SW480 (cell line): ENCODE measurements at regions not wholly inside any gene's neighbourhood (a gene's known extent, or its start where the extent isn't known, plus 50 kb on each side); places are given as distances from the start of the nearest gene placed in this dataset.

Source experiments
- DNase-seq: peaks from one replicate; pipeline ENCODE4 v3.0.0-alpha.2; 2016; ENCODE audit warnings: low spot score

DNA sequence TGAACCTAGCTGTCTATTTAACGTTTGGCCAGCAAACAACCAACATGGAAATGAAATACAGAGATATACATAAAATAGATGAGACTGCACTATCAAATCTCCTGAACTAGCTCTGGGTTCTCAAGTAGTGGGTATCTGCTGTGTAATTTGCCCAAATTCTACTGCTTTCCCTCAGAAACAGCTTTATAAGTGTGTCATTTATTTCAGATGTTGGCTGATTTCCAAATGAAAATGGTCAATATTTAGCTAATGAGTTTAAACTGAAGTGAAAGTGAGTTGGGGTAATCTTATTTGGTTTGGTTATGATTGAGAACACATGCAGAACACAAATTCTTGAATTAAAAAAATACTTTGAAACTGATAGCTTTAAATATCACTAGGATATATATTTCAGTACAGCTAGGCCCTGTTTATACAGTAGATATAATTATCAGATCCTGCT lies 601.7 kb upstream of the CXADR start:
- DNase-seq, result no peak

DNA sequence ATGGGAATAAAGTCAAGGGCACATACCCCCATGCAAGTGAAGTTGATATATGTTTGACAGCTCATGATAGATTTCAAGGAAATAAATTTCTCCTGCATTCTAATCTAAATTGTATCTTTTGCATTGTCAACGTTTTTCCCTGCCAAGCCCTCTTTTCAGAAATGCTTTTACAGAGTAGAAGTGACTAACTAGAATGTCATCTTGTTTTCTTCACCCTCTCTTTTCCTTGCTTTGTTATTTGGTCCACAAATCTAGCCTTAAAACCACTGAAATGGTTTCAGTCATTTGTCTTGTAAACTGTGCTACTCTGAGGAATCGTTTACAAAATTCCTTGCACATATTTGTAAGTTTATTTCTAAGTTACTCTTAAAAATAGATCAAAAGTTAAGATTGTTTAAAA lies 600.8 kb upstream of the CXADR start:
- no peak for DNase-seq

DNA sequence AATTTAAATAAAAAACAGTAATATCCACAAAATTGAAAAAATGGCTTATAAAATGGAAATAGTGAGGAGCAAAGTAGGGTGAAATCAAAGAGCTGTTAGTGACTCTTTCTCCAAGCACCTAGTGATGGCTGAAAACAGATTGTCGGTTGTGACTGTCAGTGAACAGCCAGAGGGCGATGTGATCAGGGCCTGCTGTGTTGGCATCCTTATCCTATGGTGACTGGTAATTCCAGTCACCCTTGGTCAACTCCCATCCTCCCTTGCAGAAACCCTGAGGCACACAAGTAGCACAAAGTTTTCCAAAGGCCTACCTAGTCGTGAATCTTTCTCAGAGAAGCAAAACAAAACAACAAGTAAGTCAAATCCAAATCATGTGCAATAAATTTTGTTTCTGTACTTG lies 599.8 kb upstream of the CXADR start:
- DNase-seq, result no peak

DNA sequence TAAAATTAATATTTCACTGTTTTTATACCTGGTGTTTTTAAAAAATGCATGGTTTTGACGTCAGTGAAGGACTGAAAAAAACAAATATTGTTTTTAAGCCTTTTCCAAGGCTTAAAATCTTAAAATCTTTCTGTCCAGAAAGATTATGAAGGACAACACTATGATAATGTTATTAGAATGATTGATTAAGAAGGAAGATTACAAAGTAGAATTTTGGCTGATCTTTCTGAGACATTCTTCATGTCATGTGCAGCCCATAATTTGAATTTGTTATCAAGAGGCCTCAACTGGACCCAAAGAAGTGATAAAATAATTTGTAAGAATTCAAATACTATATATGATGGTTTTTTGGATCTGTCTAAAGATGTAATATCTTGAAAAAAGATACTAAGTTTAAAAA lies 584.4 kb upstream of the CXADR start:
- DNase-seq, result no peak

DNA sequence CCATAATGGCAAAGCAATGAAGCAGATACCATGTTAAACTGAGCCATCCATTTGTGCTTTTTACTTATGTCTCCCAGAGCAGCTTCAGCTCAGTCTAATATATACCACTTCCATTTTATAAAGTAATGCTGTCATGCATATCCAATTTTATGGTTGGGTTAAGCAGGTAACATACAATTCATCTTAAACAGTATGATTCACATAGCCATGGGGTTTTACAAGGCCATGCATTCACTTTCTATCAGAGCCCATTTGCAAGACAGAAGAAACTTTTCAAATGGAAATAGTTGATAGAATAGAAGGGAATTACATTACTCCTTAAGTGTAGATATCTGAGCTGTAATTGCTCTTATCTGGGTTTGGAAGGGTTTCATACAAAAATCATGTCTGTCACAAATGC lies 580.5 kb upstream of the CXADR start:
- no peak for DNase-seq

DNA sequence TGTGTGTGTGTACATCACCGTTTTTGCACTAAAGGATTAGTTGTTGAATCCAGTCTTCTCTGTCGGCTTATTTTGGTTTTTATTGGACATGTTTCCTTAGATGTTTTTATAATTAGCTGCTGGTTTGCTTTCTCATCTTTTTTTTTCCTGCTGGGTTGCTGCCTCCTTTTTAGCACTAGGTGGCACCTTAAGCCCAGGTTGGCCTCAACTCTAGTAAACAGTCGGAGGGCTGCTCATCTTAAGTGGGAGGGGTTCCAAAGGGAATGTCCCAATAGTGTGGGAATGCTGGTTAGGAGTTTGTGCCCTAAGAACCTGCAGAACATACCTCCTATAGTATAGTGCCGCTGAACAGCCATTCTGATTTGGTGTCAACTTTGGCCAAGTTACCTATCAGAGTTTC lies 570.1 kb upstream of the CXADR start:
- DNase-seq, result peak; percentile 21

DNA sequence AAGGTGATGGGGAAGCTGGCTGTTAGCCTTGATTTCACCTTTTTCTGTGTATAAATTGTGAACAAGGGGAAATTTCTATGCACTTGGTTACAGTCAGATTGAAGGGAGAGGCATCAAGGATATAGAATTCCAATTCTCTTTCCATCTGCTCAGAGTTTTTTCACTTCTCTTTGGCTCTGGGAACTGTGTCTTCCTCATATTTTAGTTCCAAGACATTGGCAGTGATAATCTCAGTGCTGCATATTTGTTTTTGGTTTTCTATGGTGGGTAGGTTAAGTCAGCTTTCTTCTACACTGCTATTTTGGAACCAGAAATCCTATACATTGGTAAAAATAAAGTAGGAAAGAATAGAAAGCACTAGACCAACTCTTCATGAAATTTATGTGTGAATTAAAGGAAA lies 569.6 kb upstream of the CXADR start:
- DNase-seq, result no peak

DNA sequence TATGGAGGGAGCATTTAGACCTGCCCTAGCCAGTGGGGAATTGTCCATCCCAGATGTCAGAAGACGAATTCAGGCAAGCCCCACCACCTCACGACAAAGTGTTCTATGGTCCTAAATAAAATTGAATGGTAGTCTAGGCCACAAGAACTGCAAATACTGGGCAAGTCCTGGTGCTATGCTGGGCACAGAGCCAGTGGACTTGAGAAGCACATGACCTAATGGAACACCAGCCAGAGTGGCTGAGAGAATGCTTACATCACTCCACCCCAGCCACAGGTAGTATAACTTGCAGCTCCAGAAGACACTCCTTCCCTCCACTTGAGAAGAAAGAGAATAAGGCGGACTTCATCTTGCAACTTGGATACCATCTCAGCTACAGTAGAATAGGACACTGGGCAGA lies 567.3 kb upstream of the CXADR start:
- no peak for DNase-seq

DNA sequence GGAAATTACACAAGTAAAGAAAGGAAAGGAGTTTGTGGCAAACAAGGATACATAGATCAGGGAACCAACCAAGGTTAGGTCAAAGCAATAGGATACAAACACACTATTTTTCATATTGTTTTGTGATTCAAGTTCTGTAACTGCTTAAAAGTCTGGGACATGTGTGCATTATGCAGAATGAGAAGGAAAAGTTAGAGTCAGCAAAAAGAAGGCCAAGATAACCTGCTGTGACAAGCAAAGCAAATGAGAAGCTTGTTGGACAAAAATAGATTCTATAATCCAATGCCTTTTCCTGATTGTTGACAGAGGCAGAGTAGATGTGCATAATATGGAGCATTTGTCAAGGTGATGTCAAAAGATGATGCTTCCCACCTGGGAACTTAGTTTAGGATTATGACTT lies 556.0 kb upstream of the CXADR start:
- no peak for DNase-seq

DNA sequence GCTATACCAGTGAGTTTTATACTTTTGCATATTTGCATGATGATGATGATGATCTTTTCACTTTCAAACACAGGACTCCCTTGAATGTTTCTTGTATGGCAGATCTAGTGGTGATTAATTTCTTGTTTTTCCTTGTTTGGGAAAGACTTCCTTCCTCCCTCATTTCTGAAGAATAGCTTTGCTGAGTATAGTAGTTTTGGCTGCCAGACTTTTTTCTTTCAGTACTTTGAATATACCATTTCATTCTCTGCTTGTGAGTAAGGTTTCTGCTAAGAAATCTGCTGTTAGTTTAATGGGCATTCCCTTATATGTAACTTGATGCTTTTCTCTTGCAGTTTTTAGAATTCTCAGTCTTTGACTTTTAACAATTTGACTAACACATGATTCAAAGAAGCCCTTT lies 547.4 kb upstream of the CXADR start:
- no peak for DNase-seq

DNA sequence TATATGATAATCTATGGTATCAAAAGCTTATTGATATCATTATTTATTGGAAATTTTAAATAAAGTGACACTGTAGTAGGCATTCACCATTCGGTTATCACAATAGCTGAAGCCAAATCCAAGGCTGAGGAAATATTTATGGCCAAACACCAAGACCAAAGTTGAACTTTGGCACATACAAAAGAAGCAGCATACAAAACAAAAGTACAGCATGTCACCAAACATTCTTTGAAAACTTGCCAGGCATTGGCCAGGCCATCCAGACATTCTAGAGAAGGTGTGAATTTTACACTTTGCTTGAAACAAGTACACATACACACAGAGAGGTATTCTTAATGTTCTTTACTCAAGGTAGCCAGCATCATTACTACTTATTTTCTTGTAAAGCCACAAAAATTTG lies 544.4 kb upstream of the CXADR start:
- DNase-seq, result no peak

DNA sequence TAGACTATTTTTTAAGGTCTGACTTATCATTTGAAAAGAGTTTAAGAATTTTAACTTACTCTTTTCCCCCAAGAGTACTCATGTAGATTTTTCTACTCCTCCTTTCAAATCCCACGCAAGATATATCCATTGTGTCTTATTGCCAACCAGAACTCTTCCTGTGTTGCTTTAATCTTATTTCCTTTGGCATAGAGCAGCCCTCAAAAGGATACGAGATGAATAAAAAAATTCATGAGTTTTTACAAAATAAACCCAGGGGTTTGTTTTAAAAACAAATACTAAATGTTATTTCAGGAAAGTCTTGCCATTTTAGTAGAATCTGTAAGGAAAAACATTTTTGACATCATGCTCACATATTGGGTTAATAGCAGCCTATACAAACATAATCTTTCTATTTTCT lies 543.2 kb upstream of the CXADR start:
- no peak for DNase-seq

DNA sequence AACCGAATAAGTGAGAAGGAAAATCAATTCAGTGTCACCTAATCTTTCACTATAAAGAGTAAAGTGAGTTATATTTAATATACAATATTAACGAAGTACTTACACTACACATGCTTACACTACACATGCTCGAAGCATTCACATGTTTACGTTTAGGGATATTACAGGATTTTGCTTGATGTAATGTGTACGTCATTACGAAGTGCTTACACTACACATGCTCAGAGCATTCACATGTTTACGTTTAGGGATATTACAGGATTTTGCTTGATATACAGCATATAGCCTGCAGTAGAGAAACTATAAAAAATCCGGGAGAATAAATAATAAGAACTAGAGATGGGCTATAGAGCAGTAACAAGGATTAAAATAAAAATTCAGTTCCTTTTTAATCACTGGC lies 538.8 kb upstream of the CXADR start:
- DNase-seq, result no peak

DNA sequence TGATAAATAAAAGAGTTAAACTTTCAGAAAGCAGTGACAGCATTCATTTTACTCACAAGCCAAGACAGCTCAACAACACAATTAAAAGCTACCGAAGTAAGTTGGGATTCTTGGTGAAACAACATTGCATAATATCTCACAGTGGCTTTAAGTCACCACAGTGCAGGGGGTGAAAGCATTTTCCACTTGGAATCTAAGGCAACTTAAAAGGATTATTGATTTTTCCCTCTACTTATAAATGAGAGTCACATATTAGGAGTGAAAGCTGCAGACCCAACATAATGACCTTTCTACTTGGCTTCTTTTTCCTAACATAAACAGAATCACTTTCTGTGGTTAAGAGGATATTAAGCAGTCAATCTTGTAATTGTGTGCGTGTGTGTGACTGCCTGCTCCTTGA lies 536.6 kb upstream of the CXADR start:
- no peak for DNase-seq

DNA sequence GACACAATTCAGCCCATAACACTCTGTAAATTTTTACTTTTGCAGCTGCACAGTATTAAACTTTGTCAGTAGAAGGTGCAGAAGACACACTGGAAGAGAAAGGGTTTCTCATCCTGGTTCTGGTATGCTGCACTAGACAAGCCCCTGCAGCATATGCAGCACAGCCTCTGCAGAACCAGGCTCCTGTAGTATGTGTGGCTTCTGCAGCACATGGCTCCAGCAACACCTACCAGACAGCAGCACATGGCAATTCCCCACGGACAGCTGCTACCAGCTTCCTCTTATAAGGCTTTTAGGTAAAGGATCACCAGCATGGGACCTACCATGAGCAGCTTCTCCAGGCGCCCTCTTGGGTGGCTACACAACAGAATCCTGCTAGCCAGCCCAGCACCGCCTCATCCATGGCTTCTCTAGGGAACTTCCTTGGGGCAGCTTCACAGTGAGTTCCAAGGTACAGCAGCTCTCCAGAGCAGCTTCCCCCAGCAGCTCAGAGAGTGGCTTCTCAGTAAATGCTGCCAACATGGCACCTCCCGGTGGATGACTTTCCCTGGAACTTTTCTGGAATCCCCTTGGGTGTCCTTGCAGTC lies 534.4 kb upstream of the CXADR start:
- no peak for DNase-seq

DNA sequence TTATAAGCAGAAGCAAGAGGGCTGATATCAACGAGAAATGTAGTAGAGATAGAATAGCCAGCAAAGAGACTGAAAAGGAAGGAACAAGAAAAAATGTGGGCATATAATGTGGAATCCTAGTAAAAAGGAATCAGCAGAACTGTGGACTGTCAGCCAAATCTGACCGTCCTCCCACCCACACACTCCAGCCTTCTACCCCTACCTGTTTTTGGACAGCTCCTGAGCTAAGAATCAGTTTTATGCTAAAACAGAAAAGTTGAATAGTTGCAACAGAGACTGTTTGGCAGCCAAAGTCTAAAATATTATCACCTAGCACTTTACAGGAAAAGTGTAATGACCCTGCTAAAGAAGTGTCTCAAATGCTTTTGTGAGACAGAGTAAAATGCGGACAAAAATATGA lies 533.3 kb upstream of the CXADR start:
- no peak for DNase-seq

DNA sequence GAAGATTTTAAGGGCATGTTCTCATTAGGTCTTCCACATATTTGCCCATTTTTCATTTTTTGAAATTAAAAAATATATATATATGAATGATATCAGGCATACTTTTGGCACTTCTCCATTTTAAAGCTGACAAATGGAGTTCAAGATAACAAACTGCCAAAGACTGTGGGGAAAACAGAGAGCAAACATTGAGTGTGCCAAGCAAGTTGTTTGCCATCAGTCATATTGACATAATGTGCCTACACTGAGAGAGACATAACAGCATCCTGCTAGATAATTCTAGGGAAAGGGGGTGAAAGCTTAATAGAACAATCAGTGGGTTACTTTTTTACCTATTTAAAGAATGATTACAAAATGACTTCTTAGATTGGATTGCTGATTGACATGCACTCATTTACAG lies 529.4 kb upstream of the CXADR start:
- no peak for DNase-seq

DNA sequence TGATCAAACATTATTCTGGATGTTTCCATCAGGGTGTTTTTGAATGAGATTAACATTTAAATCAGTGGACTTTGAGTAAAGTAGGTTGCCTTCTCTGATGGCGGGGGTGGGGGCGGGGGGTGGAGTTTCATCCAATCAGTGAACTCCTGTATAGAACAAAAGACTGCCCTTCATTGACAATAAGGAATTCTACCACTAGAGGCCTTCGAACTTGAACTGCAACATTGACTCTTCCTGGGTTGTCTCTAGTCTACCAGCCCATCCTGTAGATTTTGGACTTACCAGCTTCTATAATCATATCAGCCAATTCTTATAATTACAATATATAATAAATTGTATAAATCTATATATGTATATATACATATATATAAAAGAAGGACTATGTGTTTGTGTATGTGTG lies 520.4 kb upstream of the CXADR start:
- DNase-seq, result no peak

DNA sequence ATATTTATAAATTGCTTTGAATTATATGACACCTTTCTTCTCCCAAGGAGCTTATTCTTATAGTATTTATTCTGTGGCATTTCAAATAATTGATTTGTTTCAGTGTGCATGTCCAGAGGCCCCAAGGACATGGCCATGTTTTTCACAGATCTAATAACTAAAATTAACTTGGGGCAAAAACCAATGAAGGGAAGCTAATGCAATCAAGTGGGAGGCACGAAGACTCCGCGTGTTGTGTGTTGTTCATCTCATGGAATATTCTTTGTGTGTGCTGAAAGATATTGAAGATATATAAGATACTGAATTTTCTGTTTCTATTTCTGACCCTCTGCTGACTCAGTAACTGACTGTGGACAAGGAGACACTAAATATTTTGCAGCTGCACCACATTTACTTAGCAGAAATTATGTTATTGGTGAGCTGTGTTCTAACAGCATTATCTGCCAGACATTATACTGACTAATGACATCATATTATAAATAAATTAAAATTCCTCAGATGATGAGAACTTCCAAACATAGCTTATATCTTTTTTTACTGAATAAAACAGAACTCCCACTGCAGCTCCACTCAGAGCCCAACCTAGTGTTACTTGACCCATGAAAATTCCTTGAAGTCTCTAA lies 519.3 kb upstream of the CXADR start:
- no peak for DNase-seq

DNA sequence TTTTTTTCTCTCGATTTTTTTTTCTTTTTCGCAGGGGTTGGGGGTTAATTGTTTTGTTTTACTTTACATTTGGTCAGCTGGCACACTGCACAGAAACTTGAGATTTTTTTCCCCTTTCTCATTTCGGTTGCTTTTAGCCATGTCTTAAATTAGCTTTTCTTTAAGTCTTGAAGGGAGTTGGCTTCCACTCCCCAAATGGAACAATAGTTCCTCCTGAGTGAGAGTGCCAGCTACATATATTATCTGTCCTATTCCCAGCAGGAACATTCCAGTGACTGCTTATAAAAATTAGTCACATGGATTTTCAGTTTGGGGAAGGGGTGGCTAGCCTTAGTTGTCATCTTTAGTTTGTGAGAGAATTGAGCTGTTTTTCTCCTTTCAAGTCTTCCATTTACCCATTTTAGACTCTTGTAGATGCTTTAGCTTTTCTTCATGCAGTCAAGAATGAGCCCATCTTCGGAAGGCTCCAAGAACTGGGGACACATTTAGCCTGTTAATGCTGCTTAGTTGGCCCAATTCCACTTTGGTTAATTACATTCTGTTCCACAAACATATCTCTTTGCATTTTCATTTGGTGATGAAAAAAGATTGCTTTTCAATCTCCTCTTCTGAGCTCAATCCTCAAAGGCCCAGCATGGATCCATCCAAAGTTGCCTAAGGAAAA lies 510.1 kb upstream of the CXADR start:
- no peak for DNase-seq

DNA sequence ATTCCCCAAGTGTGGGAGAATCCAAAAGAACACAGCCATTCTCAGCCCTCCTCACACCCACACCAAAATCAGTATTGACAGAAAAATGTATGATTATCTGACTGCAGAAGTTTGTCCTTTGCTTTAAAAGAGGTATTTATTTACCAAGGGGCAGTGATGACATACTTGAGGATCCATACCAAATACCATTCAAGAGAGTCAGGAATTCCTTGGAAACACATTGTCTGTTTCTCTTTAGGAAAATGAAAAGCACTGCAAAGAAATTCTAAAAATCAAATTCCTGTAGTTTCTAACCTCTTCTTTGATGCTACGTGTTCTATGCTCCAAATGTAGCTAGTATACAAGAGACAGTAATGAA lies 509.6 kb upstream of the CXADR start:
- DNase-seq, result no peak

DNA sequence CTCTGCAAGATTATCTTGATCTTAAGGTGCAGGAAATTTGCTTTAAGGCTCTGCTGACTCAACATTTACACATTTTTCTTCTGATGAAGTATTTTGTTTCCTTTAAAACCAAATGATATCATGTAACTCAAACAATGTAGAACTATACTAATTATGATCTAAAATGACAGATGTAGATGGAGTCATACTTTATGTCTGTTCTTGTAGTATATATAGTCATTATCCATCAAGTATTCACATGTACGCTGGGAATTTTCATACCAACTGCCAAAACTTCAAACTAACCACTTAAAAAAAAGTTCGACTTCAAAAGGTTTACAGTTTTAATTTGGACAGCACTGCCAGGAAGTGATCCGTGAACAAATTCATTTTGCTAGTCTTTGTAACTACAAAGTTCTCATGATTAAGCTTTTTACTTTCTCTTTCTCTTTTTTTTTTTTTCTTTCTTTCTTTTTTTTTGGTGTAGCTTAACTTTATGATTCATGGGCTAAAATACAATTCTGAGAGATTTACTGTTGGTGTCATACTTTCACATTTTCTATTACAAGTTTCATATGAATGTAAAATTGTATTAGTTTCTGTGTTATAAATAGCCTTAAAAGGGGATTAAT lies 509.0 kb upstream of the CXADR start:
- peak; percentile 51 for DNase-seq

DNA sequence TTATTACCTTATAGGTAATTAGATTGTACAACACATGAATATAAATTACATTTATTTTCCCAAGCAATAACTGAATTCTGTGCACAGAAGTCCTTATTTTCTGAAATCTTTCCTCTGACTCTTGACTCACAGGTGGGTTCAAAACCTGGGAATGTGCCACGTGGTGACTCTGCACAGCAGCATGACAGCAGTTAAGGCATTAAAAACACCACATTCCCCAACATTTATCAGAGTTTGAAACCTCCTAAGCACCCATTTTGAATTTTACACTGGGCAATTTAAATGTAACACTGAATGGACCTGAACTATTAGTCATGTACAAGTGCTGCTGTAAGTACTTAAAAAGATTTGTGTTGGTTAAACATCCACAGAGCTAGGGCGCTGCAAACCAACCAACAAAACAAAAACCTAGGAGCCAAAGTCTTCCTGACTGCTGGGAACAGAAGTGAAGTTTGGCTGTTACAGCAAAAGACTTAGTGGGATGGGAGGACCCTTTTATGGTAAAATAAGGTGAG lies 480.6 kb upstream of the CXADR start:
- no peak for DNase-seq
